Activated B cell treated with CpG ODN at 0.5 μM for 24 hours (primary cell): ENCODE measurements at regions not wholly inside any gene's neighbourhood (a gene's known extent, or its start where the extent isn't known, plus 50 kb on each side); places are given as distances from the start of the nearest gene placed in this dataset.

Experiments
- ATAC-seq: fragments of 200-7000 bp; cut with Tn5 transposase; one replicate; pipeline ENCODE4 v1.10.0; 2021; ENCODE audit warnings: low read depth, mild to moderate bottlenecking, moderate library complexity
- CTCF ChIA-PET: fragments of 350-600 bp; sonication (Branson Sonifier 250); formaldehyde crosslinking; loops from one replicate; lab custom pipeline; 2021; ENCODE audit warnings: antibody characterized with exemption; lab: Charles Lee
- POLR2A ChIA-PET: fragments of 350-600 bp; sonication (Branson Sonifier 250); formaldehyde crosslinking; loops from one replicate; lab custom pipeline; 2021; ENCODE audit warnings: antibody characterized with exemption; lab: Charles Lee
- DNase-seq: peaks from one replicate; pipeline ENCODE4 v3.0.0; 2022
- H3K27ac Mint-ChIP-seq: one replicate; pipeline ENCODE4 v1.8.0; 2020; ENCODE audit warnings: mixed read lengths
- H3K27me3 Mint-ChIP-seq: one replicate; pipeline ENCODE4 v1.8.0; 2021; ENCODE audit warnings: mixed read lengths
- H3K36me3 Mint-ChIP-seq: one replicate; pipeline ENCODE4 v1.8.0; 2021; ENCODE audit warnings: low read depth, mixed read lengths
- H3K4me1 Mint-ChIP-seq: one replicate; pipeline ENCODE4 v1.8.0; 2021; ENCODE audit warnings: mixed read lengths
- H3K4me3 Mint-ChIP-seq: one replicate; pipeline ENCODE4 v1.8.0; 2020; ENCODE audit warnings: mild to moderate bottlenecking, mixed read lengths
- H3K9me3 Mint-ChIP-seq: one replicate; pipeline ENCODE4 v1.8.0; 2020; ENCODE audit warnings: mixed read lengths
- CTCF ChIP-seq: fragments of 200-600 bp; IDR thresholded peaks from one replicate; pipeline ENCODE4 v1.8.0; 2022; ENCODE audit warnings: antibody characterized with exemption, mild to moderate bottlenecking
- intact Hi-C: fragments of 100-400 bp; cut with micrococcal nuclease; formaldehyde crosslinking; loops from one replicate; pipeline ENCODE4 v1.15.1; 2024

- POLR2A ChIA-PET = no interaction called here
- Mint-ChIP-seq H3K36me3 (no peaks in the 10 kb centered on the region), H3K4me3 (no peak overlapping the region), H3K4me1 (no peaks in the 10 kb centered on the region), H3K27ac (no peak overlapping the region), H3K9me3 (peaks cover 12% of the 10 kb centered on the region), H3K27me3 (no peaks in the 10 kb centered on the region)
- intact Hi-C loops = no loop called here
- DNase-seq = no peak
- no peak for TF ChIP-seq CTCF
- CTCF ChIA-PET = no interaction called here
- no peak for ATAC-seq
These were observed 108.9 kb downstream of the IFI44 start for GRCh38 chr1:78758506-78758905.

- ATAC-seq = no peak
- H3K27me3 Mint-ChIP-seq = no peaks in the 10 kb centered on the region
These were observed 110.2 kb downstream of the IFI44 start for GRCh38 chr1:78759881-78760280.

GRCh38 chr1:78760858-78761257 lies 111.2 kb downstream of the IFI44 start:
- Mint-ChIP-seq H3K27ac (no peak overlapping the region), H3K4me3 (no peak overlapping the region), H3K27me3 (no peaks in the 10 kb centered on the region), H3K4me1 (no peaks in the 10 kb centered on the region), H3K9me3 (peaks cover 4% of the 10 kb centered on the region), H3K36me3 (no peaks in the 10 kb centered on the region)
- intact Hi-C loops = no loop called here
- ChIA-PET POLR2A (no interaction called here), CTCF (interaction anchor here (0.7 kb wide), 1 partner anchor 1609 kb away, joined by 3 read pairs; no protein-coding TSS in a partner anchor)
- ATAC-seq (no peak), DNase-seq (no peak)
- TF ChIP-seq CTCF = no peak

More at GRCh38 chr1:78759881-78760280, 110.2 kb downstream of the IFI44 start:
- no peak for TF ChIP-seq CTCF
- intact Hi-C loops = no loop called here
- DNase-seq = no peak
- no peak overlapping the region for H3K4me3 Mint-ChIP-seq
- CTCF ChIA-PET = no interaction called here
- H3K36me3 Mint-ChIP-seq = no peaks in the 10 kb centered on the region
- peaks cover 6% of the 10 kb centered on the region for H3K9me3 Mint-ChIP-seq
- no peaks in the 10 kb centered on the region for H3K4me1 Mint-ChIP-seq
- POLR2A ChIA-PET = no interaction called here
- H3K27ac Mint-ChIP-seq = no peak overlapping the region

GRCh38 chr1:78762113-78762512 lies 112.5 kb downstream of the IFI44 start:
- ChIA-PET CTCF (no interaction called here), POLR2A (no interaction called here)
- Mint-ChIP-seq H3K4me1 (no peaks in the 10 kb centered on the region), H3K4me3 (no peak overlapping the region), H3K36me3 (no peaks in the 10 kb centered on the region), H3K9me3 (peaks cover 9% of the 10 kb centered on the region), H3K27me3 (no peaks in the 10 kb centered on the region), H3K27ac (no peak overlapping the region)
- no peak for DNase-seq
- ATAC-seq = no peak
- no peak for TF ChIP-seq CTCF
- intact Hi-C loops = no loop called here

GRCh38 chr1:78765489-78765888 lies 115.9 kb downstream of the IFI44 start:
- no peaks in the 10 kb centered on the region for H3K36me3 Mint-ChIP-seq
- H3K4me3 Mint-ChIP-seq = no peak overlapping the region
- CTCF ChIA-PET = no interaction called here

More at GRCh38 chr1:78765489-78765888, 115.9 kb downstream of the IFI44 start:
- peaks cover 9% of the 10 kb centered on the region for H3K9me3 Mint-ChIP-seq
- POLR2A ChIA-PET = no interaction called here
- intact Hi-C loops = no loop called here
- no peaks in the 10 kb centered on the region for H3K4me1 Mint-ChIP-seq
- DNase-seq (no peak), ATAC-seq (no peak)
- no peak for TF ChIP-seq CTCF
- no peaks in the 10 kb centered on the region for H3K27me3 Mint-ChIP-seq
- no peak overlapping the region for H3K27ac Mint-ChIP-seq
